ENCODE measurements at regions not wholly inside any gene's neighbourhood (a gene's known extent, or its start where the extent isn't known, plus 50 kb on each side); places are given as distances from the start of the nearest gene placed in this dataset.

GRCh38 chr4:117467404-117467803 is 382.0 kb upstream of the TRAM1L1 start:
- no peaks in the 10 kb centered on the region for H3K27me3 ChIP-seq (ENCODE audit: control insufficient read depth, low read length)
- H4K20me1 ChIP-seq (ENCODE audit: control insufficient read depth, insufficient read depth, low read depth, low read length): no peaks in the 10 kb centered on the region
- H3F3A ChIP-seq (ENCODE audit: control insufficient read depth, insufficient read depth): no peaks in the 10 kb centered on the region
- no peak overlapping the region for H3K27ac ChIP-seq (ENCODE audit: low read depth, low read length)
- no peaks in the 10 kb centered on the region for H3K9me2 ChIP-seq (replicated peaks; ENCODE audit: control insufficient read depth, low read length)
- H3K4me3 ChIP-seq (ENCODE audit: low read length): no peak overlapping the region
- no peaks in the 10 kb centered on the region for H3K36me3 ChIP-seq (ENCODE audit: control insufficient read depth, low read length)
- no peak overlapping the region for H3K4me2 ChIP-seq (ENCODE audit: low read length)
- no peaks in the 10 kb centered on the region for H3K9me3 ChIP-seq (ENCODE audit: control insufficient read depth, insufficient read depth, low read length)
- no peaks in the 10 kb centered on the region for H3K4me1 ChIP-seq (ENCODE audit: control insufficient read depth, low read length)
- TF ChIP-seq EZH2phosphoT487 (IDR thresholded peaks at IDR 0.05; ENCODE audit: borderline replicate concordance, low read length): no peak
- H3K79me2 ChIP-seq (ENCODE audit: control insufficient read depth, low read length): no peaks in the 10 kb centered on the region

DNA sequence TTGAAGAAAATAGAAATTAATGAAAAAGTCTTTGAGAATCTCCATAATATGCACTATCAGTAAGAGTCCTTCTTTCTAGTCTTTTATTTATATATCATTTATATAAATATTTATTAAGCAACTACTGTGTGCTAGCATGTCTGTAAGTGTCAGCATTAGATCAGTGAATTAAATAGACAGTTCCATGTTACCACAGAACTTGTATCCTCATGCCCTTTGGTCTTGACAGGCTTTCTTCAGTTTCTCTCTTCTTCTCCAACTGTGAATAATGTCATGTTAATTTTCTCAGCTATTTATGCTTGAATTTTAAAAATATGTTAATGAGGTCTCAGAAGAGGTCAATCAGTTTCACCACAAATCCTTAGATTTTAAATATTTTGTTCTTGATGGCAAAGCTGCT is 389.6 kb upstream of the TRAM1L1 start:
- H3K27ac ChIP-seq (ENCODE audit: low read depth, low read length): no peak overlapping the region
- peaks cover 5% of the 10 kb centered on the region for H3K4me1 ChIP-seq (ENCODE audit: control insufficient read depth, low read length)
- H3K4me2 ChIP-seq (ENCODE audit: low read length): peak overlapping the region; percentile 21; the same call in 1 of the 2 replicates
- no peaks in the 10 kb centered on the region for H4K20me1 ChIP-seq (ENCODE audit: control insufficient read depth, insufficient read depth, low read depth, low read length)
- no peaks in the 10 kb centered on the region for H3F3A ChIP-seq (ENCODE audit: control insufficient read depth, insufficient read depth)
- TF ChIP-seq EZH2phosphoT487 (IDR thresholded peaks at IDR 0.05; ENCODE audit: borderline replicate concordance, low read length): no peak
- TF ChIP-seq, protein P1, sequence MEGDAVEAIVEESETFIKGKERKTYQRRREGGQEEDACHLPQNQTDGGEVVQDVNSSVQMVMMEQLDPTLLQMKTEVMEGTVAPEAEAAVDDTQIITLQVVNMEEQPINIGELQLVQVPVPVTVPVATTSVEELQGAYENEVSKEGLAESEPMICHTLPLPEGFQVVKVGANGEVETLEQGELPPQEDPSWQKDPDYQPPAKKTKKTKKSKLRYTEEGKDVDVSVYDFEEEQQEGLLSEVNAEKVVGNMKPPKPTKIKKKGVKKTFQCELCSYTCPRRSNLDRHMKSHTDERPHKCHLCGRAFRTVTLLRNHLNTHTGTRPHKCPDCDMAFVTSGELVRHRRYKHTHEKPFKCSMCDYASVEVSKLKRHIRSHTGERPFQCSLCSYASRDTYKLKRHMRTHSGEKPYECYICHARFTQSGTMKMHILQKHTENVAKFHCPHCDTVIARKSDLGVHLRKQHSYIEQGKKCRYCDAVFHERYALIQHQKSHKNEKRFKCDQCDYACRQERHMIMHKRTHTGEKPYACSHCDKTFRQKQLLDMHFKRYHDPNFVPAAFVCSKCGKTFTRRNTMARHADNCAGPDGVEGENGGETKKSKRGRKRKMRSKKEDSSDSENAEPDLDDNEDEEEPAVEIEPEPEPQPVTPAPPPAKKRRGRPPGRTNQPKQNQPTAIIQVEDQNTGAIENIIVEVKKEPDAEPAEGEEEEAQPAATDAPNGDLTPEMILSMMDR (IDR thresholded peaks at IDR 0.05; ENCODE audit: low read depth, low read length, poor library complexity, severe bottlenecking): no peak
- H3K9me3 ChIP-seq (ENCODE audit: control insufficient read depth, insufficient read depth, low read length): no peaks in the 10 kb centered on the region
- H3K36me3 ChIP-seq (ENCODE audit: control insufficient read depth, low read length): no peaks in the 10 kb centered on the region
- no peaks in the 10 kb centered on the region for H3K79me2 ChIP-seq (ENCODE audit: control insufficient read depth, low read length)
- H3K4me3 ChIP-seq (ENCODE audit: low read length): no peak overlapping the region
- no peaks in the 10 kb centered on the region for H3K9me2 ChIP-seq (replicated peaks; ENCODE audit: control insufficient read depth, low read length)
- H3K27me3 ChIP-seq (ENCODE audit: control insufficient read depth, low read length): no peaks in the 10 kb centered on the region

DNA sequence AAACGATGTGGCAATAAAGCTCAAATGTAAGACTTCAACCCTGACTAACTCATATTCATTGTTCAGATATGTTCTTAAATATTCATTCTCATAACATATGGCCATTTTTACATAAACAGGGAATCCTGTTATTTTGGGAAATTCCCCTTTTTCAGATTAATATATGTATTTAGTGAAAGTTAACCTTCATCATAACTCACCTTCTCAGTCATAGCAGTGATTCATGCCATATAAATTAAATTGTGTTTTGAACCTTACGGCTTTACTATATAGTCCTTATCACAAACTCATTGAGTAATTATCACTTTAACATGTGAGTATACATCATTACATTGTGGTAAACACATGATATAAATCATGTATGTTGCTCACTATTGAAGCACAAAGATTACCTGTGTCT is 392.5 kb upstream of the TRAM1L1 start:
- Histone ChIP-seq H3K9me3 (ENCODE audit: control insufficient read depth, insufficient read depth, low read length) (no peaks in the 10 kb centered on the region), H3K4me1 (ENCODE audit: control insufficient read depth, low read length) (peaks cover 5% of the 10 kb centered on the region), H3K9me2 (replicated peaks; ENCODE audit: control insufficient read depth, low read length) (no peaks in the 10 kb centered on the region), H3K4me2 (ENCODE audit: low read length) (no peak overlapping the region), H3K4me3 (ENCODE audit: low read length) (no peak overlapping the region), H3K79me2 (ENCODE audit: control insufficient read depth, low read length) (no peaks in the 10 kb centered on the region), H3K27me3 (ENCODE audit: control insufficient read depth, low read length) (no peaks in the 10 kb centered on the region), H4K20me1 (ENCODE audit: control insufficient read depth, insufficient read depth, low read depth, low read length) (no peaks in the 10 kb centered on the region), H3K36me3 (ENCODE audit: control insufficient read depth, low read length) (no peaks in the 10 kb centered on the region), H3F3A (ENCODE audit: control insufficient read depth, insufficient read depth) (no peaks in the 10 kb centered on the region), H3K27ac (ENCODE audit: low read depth, low read length) (no peak overlapping the region)
- no peak for TF ChIP-seq EZH2phosphoT487 (IDR thresholded peaks at IDR 0.05; ENCODE audit: borderline replicate concordance, low read length)
- TF ChIP-seq, protein P1 (IDR thresholded peaks at IDR 0.05; ENCODE audit: low read depth, low read length, poor library complexity, severe bottlenecking): no peak

- H3K4me2 ChIP-seq (ENCODE audit: low read length): no peak overlapping the region
- no peaks in the 10 kb centered on the region for H3K36me3 ChIP-seq (ENCODE audit: control insufficient read depth, low read length)
- peaks cover 5% of the 10 kb centered on the region for H3K4me1 ChIP-seq (ENCODE audit: control insufficient read depth, low read length)
Observed at GRCh38 chr4:117478702-117479101, 393.3 kb upstream of the TRAM1L1 start.

More at GRCh38 chr4:117478702-117479101, 393.3 kb upstream of the TRAM1L1 start:
- no peaks in the 10 kb centered on the region for H4K20me1 ChIP-seq (ENCODE audit: control insufficient read depth, insufficient read depth, low read depth, low read length)
- H3K4me3 ChIP-seq (ENCODE audit: low read length): no peak overlapping the region
- H3F3A ChIP-seq (ENCODE audit: control insufficient read depth, insufficient read depth): no peaks in the 10 kb centered on the region
- H3K9me2 ChIP-seq (replicated peaks; ENCODE audit: control insufficient read depth, low read length): no peaks in the 10 kb centered on the region
- H3K27me3 ChIP-seq (ENCODE audit: control insufficient read depth, low read length): no peaks in the 10 kb centered on the region
- no peak for TF ChIP-seq EZH2phosphoT487 (IDR thresholded peaks at IDR 0.05; ENCODE audit: borderline replicate concordance, low read length)
- TF ChIP-seq, protein P1 (IDR thresholded peaks at IDR 0.05; ENCODE audit: low read depth, low read length, poor library complexity, severe bottlenecking): no peak
- no peaks in the 10 kb centered on the region for H3K9me3 ChIP-seq (ENCODE audit: control insufficient read depth, insufficient read depth, low read length)
- H3K79me2 ChIP-seq (ENCODE audit: control insufficient read depth, low read length): no peaks in the 10 kb centered on the region
- H3K27ac ChIP-seq (ENCODE audit: low read depth, low read length): no peak overlapping the region
